Stomach smooth muscle (tissue), 2 donors: ENCODE measurements at regions not wholly inside any gene's neighbourhood (a gene's known extent, or its start where the extent isn't known, plus 50 kb on each side); places are given as distances from the start of the nearest gene placed in this dataset.

Experiments used
- H3K27ac ChIP-seq: one replicate; pipeline ENCODE4 v1.7.0; 2013; ENCODE audit warnings: mild to moderate bottlenecking, low read length, inconsistent platforms
- H3K27me3 ChIP-seq, 2 donors: one replicate each; pipeline ENCODE4 v1.7.0; 2013; ENCODE audit warnings: low read length in 2 of 2; ENCODE audit not compliant: insufficient read depth in 2 of 2, control insufficient read depth in 1 of 2
- H3K36me3 ChIP-seq, 2 donors: one replicate each; pipeline ENCODE4 v1.7.0; 2013; ENCODE audit warnings: low read length in 2 of 2; ENCODE audit not compliant: control insufficient read depth in 2 of 2, insufficient read depth in 2 of 2
- H3K4me1 ChIP-seq: one replicate; pipeline ENCODE4 v1.7.0; 2013; ENCODE audit warnings: low read length; ENCODE audit not compliant: control insufficient read depth, insufficient read depth
- H3K4me3 ChIP-seq, 2 donors: one replicate each; pipeline ENCODE4 v1.7.0; 2013; ENCODE audit warnings: low read length in 2 of 2
- H3K9ac ChIP-seq, 2 donors: one replicate each; pipeline ENCODE4 v1.7.0; 2013; ENCODE audit warnings: low read length in 2 of 2, mild to moderate bottlenecking in 1 of 2
- H3K9me3 ChIP-seq, 2 donors: one replicate each; pipeline ENCODE4 v1.7.0; 2013; ENCODE audit warnings: low read length in 2 of 2; ENCODE audit not compliant: control insufficient read depth in 2 of 2
- donor health status: healthy.
- donor health status: Pancreatic carcinoma.

DNA sequence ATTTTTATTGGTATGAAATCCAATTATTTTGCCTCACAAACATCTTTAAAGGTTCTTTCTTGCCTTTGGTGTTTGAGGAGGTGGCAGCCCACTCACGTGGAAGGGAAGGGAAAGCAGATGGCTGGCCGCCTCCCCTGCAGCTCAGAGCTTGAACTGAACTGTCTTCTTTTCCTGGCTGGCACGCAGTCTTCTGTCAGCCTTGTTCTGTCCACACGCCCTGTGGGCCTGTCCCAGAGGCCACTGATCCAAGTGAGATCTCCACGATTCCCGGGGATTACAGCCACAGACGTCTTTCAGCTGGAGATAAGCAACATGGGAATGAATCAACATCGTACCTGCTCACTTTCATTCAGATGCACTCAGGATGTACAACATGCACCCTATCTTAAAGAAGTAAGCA is 73.3 kb downstream of the TMEM18 start:
- no peak overlapping the region for H3K9ac ChIP-seq
- H3K4me3 ChIP-seq = no peak overlapping the region
- no peak overlapping the region for H3K27ac ChIP-seq
- no peaks in the 10 kb centered on the region for H3K36me3 ChIP-seq
- H3K27me3 ChIP-seq = peaks cover 0 to 7% of the 10 kb centered on the region in 2 donors
- no peaks in the 10 kb centered on the region for H3K4me1 ChIP-seq
- H3K9me3 ChIP-seq = no peaks in the 10 kb centered on the region

DNA sequence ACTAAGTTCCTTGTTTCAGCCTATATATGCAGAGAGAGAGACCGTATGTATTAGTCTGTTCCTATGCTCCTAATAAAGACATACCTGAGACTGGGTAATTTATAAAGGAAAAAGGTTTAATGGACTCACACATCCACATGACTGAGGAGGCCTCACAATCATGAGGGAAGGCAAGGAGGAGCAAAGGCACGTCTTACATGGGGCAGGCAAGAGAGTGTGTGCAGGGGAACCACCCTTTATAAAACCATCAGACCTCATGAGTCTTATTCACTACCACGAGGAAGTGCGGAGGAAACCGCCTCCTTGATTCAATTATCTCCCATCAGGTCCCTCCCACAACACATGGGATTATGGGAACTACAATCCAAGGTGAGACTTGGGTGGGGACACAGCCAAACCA is 73.8 kb downstream of the TMEM18 start:
- H3K4me1 ChIP-seq = no peaks in the 10 kb centered on the region
- H3K4me3 ChIP-seq = no peak overlapping the region
- no peak overlapping the region for H3K9ac ChIP-seq
- no peaks in the 10 kb centered on the region for H3K9me3 ChIP-seq
- H3K36me3 ChIP-seq = no peaks in the 10 kb centered on the region
- H3K27ac ChIP-seq = no peak overlapping the region
- peaks cover 0 to 7% of the 10 kb centered on the region in 2 donors for H3K27me3 ChIP-seq

DNA sequence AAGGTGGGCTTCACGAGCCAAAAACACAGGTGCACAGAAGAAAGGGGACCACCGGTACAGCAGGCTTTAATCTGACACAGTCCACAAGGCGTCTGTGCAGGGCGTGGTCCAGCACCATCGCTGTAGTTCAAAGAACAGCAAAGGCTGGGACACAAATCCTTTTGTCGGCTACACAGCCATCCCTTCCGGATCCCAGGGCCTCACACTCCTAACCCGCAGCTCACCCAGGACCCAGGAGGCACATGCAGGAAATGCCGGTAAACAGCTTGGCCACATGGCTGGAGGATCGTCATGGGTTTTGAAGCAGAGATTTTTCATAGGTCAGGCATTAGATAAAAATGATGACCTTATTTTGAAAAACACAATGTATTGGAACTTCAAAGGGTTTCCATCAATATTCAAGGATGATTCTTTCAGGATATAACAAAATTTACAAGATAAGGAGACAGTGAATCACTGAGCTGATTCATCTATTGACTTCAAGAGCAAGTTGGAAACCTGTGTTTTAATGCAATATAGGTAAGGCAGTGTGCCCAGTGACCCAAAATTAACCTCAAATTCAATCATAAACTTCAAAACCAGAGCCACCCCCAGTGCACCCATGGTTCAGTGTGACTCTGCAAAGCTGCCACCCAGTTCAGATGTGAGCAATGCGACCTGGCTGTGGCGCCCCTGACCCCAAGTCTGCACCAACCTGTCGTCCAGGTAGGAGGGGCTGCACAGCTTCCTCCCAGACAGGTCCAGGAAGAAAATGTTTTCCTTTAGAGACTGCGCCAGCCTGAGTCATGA is 74.4 kb downstream of the TMEM18 start:
- Histone ChIP-seq H3K27me3 (peaks cover 0 to 7% of the 10 kb centered on the region in 2 donors), H3K9me3 (no peaks in the 10 kb centered on the region)

DNA sequence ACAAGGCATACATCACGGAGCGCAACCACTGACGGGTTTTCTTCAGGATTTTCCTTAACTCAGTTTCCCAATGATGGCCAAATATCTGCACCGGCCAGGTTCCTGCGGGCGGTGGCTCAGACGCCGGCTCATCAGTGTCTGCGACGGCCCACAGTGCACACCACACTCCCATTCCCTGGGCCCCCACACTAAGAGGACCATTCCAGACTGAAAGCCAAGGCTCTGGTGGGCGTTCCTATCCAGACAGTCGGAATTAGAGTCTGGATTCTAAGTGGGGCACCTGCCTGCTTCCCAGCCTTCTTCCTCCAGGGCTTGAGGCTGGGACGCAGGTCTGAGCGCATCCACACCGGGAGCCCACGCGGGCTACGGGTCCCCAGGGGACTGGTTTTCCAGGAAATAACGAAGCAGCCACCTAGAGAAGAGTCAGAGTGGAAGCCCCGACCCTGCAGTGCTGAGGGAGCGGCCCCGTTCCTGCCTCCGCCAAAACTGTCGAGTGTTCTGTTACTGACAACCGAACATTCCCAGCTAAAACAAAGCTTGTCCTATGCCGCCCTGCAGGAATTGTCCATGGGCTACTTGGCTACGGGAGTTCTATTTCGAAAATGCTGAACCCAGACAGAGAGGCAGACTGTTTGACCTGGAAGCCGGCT is 75.3 kb downstream of the TMEM18 start:
- no peak overlapping the region for H3K27ac ChIP-seq
- H3K27me3 ChIP-seq = peaks cover 0 to 7% of the 10 kb centered on the region in 2 donors
- H3K4me3 ChIP-seq = no peak overlapping the region
- H3K9ac ChIP-seq = no peak overlapping the region
- no peaks in the 10 kb centered on the region for H3K4me1 ChIP-seq
- no peaks in the 10 kb centered on the region for H3K9me3 ChIP-seq
- H3K36me3 ChIP-seq = no peaks in the 10 kb centered on the region

More for the DNA sequence above, 74.4 kb downstream of the TMEM18 start:
- Histone ChIP-seq H3K36me3 (no peaks in the 10 kb centered on the region), H3K4me1 (no peaks in the 10 kb centered on the region), H3K4me3 (no peak overlapping the region), H3K27ac (no peak overlapping the region), H3K9ac (no peak overlapping the region)

DNA sequence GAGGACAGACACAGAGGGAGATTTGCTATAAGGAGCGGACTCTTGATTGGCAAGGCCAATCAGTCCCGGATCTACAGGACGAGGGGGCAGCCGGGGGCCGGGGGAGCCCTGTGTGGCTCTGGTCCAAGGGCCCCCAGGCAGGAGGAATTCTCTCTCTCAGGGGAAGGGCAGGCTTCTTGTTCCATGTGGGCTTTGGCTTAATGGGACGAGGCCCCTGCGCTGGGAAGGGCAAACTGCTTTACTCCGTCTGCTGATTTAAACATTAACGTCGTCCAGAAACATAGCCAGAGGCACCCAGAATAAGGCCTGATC is 75.9 kb downstream of the TMEM18 start:
- no peak overlapping the region for H3K27ac ChIP-seq
- no peaks in the 10 kb centered on the region for H3K9me3 ChIP-seq
- H3K36me3 ChIP-seq = no peaks in the 10 kb centered on the region
- no peaks in the 10 kb centered on the region for H3K4me1 ChIP-seq
- no peak overlapping the region for H3K9ac ChIP-seq
- no peak overlapping the region for H3K4me3 ChIP-seq
- peaks cover 0 to 7% of the 10 kb centered on the region in 2 donors for H3K27me3 ChIP-seq

DNA sequence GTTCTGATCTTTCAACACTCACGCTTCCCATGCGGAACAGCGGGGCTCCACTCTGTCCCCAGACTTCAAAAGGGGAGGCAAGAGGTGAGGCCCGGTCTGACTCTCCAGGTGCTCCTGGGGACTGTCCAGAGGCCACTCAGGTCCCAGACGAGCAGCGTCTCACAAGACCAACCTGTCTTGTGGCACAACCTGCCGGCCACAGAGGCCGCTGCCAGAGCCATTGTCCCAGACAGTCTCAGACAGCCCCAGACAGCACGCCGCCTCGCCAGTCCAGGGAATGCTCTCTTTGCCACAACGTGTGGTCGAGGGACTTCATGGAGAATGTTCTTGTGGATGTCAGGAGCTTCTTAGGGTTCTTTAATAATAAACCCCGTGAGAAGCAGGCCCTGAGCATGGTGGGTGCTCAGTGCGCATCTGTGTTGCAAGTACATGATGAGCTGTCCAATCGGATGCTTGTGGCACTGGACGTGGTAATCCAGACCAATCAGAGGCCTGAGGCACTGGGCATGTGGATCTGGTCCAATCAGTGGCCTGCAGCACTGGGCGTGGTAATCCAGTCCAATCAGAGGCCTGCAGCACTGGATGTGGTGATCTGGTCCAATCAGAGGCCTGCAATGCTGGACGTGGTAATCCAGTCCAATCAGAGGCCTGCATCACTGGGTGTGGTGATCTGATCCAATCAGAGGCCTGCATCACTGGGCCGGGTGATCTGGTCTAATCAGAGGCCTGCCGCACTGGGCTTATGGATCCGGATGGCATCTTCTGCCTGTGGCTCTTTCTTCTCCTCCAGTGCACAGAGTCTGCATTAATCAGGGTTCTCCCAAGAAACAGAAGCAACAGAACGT is 76.4 kb downstream of the TMEM18 start:
- no peaks in the 10 kb centered on the region for H3K9me3 ChIP-seq
- peaks cover 0 to 7% of the 10 kb centered on the region in 2 donors for H3K27me3 ChIP-seq
- H3K36me3 ChIP-seq = no peaks in the 10 kb centered on the region

DNA sequence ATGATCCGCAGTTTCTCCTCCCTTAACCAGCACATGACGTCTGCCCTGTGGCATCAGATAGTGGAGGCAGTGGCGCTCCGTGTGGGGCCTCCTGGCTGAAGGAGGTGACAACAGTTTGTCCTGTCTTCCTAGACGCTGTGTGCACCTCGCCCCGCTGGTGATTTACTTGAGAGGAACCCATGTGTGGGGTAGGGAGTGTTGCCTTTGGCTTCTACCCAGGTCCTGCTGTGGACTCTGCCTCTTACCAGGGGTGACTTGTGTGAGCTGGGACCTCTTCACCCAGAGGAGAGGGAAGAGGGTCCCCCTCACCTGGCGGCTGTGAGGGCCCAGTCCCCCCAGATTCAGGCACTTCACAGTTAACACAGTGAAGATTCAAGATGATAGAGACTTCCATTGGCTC is 77.6 kb downstream of the TMEM18 start:
- H3K36me3 ChIP-seq = no peaks in the 10 kb centered on the region
- H3K4me1 ChIP-seq = no peaks in the 10 kb centered on the region
- H3K9ac ChIP-seq = no peak overlapping the region

More for the DNA sequence above, 76.4 kb downstream of the TMEM18 start:
- Histone ChIP-seq H3K9ac (no peak overlapping the region), H3K4me3 (no peak overlapping the region), H3K4me1 (no peaks in the 10 kb centered on the region), H3K27ac (no peak overlapping the region)

DNA sequence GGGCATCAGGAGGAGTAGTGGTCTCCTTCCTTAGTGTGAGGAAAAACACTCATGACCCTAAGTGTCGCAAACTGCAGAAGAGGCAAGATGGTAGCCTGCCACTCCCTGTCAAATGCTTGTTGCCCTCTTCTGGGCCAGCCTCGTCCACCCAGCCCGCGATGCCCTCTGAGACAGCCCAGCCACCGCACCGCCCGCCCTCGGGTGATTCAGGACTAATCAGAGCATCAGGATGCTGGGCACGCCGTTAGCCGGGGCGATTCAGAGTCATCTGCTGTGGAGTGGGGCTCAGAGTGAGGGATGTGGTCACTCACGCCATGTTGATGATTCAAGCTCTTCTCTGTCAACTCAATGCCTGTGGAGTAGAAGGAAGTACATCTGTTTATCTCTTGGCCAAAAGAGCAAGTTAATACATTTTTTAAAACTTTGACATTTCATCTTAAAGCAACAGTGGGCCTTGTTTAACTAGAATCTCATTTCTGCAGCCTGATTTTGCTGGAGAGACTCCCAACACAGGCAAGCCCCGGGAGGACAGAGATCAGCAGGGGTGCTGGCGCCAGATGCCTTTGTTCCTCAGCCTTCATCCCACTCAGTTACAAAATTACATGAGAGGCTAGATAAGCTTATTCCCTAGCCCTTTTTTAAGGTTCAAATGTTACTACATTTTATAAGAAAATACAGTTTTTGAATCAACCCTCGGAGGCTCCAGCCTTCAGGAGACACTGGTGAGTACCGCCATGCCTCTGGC is 79.0 kb downstream of the TMEM18 start:
- Histone ChIP-seq H3K27me3 (peaks cover 0 to 3% of the 10 kb centered on the region in 2 donors), H3K9me3 (no peaks in the 10 kb centered on the region), H3K36me3 (no peaks in the 10 kb centered on the region), H3K4me1 (no peaks in the 10 kb centered on the region), H3K27ac (no peak overlapping the region), H3K9ac (no peak overlapping the region), H3K4me3 (no peak overlapping the region)

More for the DNA sequence above, 77.6 kb downstream of the TMEM18 start:
- H3K27ac ChIP-seq = no peak overlapping the region
- H3K9me3 ChIP-seq = no peaks in the 10 kb centered on the region
- H3K4me3 ChIP-seq = no peak overlapping the region
- H3K27me3 ChIP-seq = peaks cover 0 to 3% of the 10 kb centered on the region in 2 donors

DNA sequence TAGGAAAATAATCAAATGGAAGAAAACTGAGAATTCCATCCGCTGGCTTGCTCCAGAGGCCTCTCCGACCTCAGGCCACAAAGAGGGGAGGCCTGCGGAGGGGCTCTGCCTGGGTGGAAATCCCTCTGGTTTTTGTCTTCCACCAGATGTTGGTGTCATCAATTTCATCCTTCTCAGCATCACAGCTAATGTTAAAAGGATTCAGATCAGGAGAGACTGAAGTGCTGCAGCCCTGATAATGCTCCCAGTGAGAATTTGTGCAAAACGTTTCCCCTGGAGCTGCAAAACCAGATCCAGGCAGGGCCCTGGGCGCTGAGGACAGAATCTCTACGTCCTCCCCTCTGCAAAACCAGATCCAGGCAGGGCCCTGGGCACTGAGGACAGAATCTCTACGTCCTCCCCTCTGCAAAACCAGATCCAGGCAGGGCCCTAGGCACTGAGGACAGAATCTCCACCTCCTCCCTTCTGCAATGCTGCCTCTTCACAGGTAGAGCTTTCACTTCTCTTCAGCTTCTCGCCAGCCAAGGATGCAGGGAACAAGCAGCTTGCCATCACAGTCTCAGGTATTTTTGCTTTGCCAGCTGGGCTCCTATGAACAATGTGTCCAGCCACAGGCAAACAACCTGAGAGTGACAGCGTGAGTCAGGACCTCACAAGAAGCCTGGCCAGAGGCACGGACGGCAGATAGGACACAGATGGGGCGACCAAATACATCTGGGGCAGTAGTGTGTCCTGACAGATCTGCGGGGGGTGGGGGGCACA is 81.2 kb downstream of the TMEM18 start:
- H3K27ac ChIP-seq = no peak overlapping the region
- H3K9ac ChIP-seq = no peak overlapping the region
- no peak overlapping the region for H3K4me3 ChIP-seq
- peaks cover 0 to 3% of the 10 kb centered on the region in 2 donors for H3K27me3 ChIP-seq
- no peaks in the 10 kb centered on the region for H3K4me1 ChIP-seq
- no peaks in the 10 kb centered on the region for H3K36me3 ChIP-seq
- no peaks in the 10 kb centered on the region for H3K9me3 ChIP-seq
